COLO668 (cell line): ENCODE measurements at regions not wholly inside any gene's neighbourhood (a gene's known extent, or its start where the extent isn't known, plus 50 kb on each side); places are given as distances from the start of the nearest gene placed in this dataset.

Source experiments
- DNase-seq: peaks from one replicate; lab custom pipeline; 2025; ENCODE audit not compliant: unreplicated experiment; lab: John Stamatoyannopoulos, UW

- DNase-seq = no peak
Measured at GRCh38 chr15:101551696-101552591, 62.4 kb upstream of the PCSK6 start.

- DNase-seq = no peak
Measured at GRCh38 chr15:101550124-101550523, 60.6 kb upstream of the PCSK6 start.

- no peak for DNase-seq
Measured at GRCh38 chr15:101549647-101550046, 60.1 kb upstream of the PCSK6 start.

- no peak for DNase-seq
Measured at GRCh38 chr15:101547737-101548136, 58.2 kb upstream of the PCSK6 start.

GRCh38 chr15:101545548-101546505, 56.3 kb upstream of the PCSK6 start:
- no peak for DNase-seq

- no peak for DNase-seq
Measured at GRCh38 chr15:101544613-101544945, 55.1 kb upstream of the PCSK6 start.

GRCh38 chr15:101543926-101544612, 54.6 kb upstream of the PCSK6 start:
- DNase-seq = no peak

GRCh38 chr15:101543431-101543830, 53.9 kb upstream of the PCSK6 start:
- DNase-seq = no peak

GRCh38 chr15:101543026-101543390, 53.5 kb upstream of the PCSK6 start:
- no peak for DNase-seq

GRCh38 chr15:101542306-101543025, 53.0 kb upstream of the PCSK6 start:
- no peak for DNase-seq

- DNase-seq = no peak
Measured at GRCh38 chr15:101541501-101542292, 52.2 kb upstream of the PCSK6 start.

- no peak for DNase-seq
Measured at GRCh38 chr15:101540480-101541239, 51.2 kb upstream of the PCSK6 start.

GRCh38 chr15:101539930-101540329, 50.4 kb upstream of the PCSK6 start:
- DNase-seq = no peak

- no peak for DNase-seq
Measured at GRCh38 chr15:101539492-101539891, 50.0 kb upstream of the PCSK6 start.
